Fibroblast of skin of right biceps (primary cell): ENCODE measurements at regions not wholly inside any gene's neighbourhood (a gene's known extent, or its start where the extent isn't known, plus 50 kb on each side); places are given as distances from the start of the nearest gene placed in this dataset.
A peak's percentile ranks its signal among the peaks of the same experiment; 100 is the strongest.

Experiments
- DNase-seq: peaks from one replicate; pipeline ENCODE4 v3.0.0-alpha.2; 2013

DNA sequence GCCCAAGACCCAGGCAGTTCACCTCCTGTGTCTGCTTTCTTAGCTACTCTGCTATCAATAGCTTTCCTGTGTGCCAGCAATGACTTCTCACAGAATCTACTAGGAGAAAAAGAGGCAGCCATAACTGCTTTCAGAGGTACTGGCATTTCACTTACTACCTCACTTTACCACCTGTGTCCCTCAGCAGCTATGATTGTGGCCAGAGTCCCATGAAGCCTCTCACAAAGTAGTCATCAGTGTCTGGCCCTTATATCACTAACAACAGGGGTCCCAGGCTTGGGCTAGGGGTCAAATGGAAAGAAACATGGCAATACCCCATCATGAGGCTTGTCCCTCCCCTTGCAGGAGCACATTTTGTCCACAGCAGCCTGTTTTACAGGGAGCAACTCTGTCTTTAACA lies 62.7 kb upstream of the EPS8L3 start:
- no peak for DNase-seq

- DNase-seq, result no peak
Observed at GRCh38 chr1:109824349-109825115, 60.8 kb upstream of the EPS8L3 start.

DNA sequence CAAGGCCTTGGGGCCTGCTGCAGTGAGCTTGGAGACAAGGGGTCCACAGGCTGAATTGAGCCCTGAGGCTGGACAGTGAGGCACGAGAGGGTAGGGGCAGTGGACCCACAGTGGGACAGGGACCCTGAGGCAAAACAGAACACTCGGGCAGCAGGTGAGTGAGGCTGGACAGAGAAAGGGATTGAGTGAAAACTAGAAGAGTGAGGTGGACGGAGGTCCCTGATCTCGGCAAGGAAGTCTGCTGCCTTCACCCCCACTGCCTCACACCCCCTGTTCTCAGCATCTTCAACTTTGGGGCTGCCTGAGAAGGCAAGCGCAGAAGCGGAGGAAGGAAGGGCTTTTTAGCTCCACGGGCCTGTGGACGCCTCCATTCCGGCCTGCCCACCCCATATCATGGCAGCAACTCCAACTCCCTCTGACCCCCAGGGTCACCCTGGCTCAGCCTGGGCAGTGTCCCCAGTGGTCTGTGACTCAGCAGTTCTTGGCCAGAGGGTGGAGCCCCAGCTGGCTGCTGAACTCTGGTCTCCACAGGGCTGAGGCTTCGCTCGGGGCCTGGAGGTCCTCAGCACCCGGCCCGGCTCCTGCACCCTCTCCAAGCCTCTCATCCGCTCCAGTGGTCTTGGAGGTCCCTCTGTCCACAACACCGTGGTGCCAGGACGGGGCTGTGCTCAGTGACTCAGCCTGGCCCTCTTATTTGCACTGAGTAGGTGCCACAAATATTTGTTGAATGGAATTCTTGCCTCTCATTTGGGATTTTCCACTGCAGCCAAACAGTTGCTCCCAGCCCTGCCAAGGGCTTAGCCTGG lies 60.0 kb upstream of the EPS8L3 start:
- DNase-seq, result no peak

GRCh38 chr1:109822749-109823542 lies 59.2 kb upstream of the EPS8L3 start:
- DNase-seq, result no peak

DNA sequence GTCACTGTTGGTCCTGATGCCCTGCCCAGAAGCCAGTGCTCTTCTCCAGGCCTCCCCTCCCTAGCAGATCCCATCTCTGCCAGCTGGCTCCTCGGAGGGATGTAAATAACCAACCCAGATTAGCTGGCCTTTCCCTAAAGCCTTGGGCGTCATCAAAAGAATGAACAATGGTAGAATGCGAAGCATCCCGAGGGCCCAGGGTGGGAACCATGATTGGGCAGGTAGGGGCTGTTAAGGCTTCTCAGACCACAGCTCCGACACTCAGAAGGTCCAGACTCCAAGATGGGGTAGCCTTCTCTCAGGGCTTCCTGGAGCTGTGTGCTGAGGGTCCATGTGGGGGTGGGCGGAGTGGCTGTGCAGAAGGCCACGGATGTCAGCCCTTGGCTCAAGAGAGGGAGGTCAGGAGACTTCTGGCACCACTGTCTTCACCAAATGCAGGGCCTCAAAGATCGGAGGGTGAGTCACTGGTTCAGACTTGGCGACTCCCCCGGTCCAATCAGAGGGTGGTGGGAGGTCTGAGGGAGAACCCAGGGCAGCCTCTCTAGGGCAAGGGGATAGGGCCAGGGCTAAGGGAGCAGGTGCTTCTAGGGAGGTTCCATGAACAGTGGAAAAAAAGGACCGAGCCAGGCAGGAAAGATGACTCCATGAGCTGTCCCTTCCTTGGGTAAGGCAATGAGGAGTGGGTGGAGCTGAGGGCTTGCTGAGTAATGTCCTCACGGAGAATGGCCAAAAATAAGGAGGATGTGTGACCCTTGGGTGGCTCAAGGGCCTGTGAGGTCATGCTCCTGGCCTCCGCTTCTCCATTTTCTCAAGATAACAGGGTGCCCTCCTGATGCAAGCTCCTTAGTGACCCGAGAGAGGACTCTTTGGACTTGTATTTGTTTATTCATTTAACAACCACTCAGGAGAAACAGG lies 58.4 kb upstream of the EPS8L3 start:
- peak; percentile 22 for DNase-seq

- peak; percentile 79 for DNase-seq
Observed at GRCh38 chr1:109821221-109821669, 57.5 kb upstream of the EPS8L3 start.

DNA sequence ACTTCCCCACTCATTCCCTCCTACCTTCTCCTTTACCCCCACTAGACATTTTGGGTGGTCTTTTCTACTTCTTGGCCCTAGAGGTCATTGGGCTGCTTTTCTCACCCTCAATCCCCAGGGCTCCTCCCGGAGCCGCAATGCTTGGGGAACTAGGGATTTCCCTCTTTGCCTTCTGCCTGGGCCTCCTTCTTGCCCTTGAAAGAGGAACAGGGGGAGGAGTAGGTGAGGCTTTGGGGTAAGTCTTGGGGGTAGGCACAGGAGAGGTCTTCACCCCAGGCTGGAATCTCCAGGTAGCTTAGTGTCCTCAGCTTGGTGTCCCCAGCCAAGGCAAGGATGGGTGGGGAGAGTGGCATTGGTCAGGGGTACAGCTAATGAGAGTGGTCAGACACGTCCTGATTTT lies 56.2 kb upstream of the EPS8L3 start:
- no peak for DNase-seq

- DNase-seq, result no peak
Observed at GRCh38 chr1:109818988-109819764, 55.5 kb upstream of the EPS8L3 start.

DNA sequence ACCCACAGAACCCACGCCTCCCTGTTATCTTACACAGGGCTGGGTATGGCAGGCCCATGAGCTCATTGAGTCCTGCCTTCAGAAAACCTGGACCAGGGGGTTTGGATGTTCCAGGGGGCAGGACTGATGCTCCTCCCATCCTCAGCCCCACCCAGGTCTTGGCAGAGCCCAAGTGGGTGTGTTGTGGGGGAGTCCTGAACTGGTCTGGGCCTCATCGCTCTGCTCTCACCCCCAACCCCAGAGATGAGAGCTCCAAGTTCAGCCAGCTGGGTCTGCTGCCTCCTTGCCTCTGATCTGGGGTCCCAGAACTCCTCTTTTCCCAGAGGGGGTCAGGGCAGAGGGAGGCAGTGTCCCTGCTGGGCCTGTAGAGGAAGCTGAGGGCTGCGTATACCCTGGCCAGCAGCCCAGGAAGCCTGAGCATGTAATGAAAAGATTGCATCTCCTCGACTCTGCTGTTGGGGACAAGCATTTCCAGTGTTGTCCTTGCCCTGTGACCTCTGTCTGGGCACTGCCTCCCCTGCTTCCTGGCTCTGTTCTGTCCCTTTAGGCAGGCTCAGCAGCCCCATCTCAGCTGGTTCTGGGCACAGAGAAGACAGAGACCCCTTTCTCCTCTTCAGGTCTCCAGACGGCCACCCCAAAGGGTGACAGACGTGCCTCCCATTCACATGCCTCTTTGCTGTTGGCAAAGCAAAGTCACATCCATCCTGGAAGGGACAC lies 54.7 kb upstream of the EPS8L3 start:
- DNase-seq, result no peak

GRCh38 chr1:109817881-109818270 lies 54.2 kb upstream of the EPS8L3 start:
- DNase-seq, result no peak

- DNase-seq, result no peak
Observed at GRCh38 chr1:109816975-109817535, 53.3 kb upstream of the EPS8L3 start.

DNA sequence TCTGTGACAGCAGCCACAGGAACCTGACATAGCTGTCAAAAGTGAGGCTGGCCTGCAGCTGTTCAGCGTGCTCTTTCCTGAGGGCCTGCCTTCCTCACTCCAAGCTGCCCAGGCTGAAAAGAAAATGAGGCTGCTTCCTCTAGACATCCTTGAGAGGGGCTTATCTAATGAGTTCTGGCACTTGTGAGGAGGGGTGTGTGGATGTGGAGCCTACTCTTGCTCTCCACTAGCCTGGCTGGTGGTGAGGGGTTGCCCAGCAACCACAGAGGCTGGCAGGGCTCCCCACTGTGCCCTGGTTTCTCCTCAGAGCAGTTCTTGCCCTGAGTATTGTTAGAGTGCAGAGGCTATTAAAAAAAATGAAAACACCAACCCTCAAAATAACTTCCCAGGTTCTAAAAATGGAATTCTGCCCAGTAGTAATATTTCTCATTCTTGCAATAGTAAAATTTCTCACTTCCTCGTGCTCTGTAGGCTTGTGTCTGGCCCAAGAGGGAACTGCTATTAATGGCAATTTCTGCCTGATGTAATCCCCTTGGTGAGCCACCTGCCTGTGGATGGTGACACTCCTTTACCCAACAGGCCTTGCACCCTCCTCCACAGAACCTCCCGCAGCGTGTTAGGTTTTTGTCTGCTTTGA lies 52.6 kb upstream of the EPS8L3 start:
- DNase-seq, result peak; percentile 49

- no peak for DNase-seq
Observed at GRCh38 chr1:109815809-109816174, 52.1 kb upstream of the EPS8L3 start.

GRCh38 chr1:109814993-109815786 lies 51.5 kb upstream of the EPS8L3 start:
- DNase-seq, result no peak

- DNase-seq, result no peak
Observed at GRCh38 chr1:109814223-109814622, 50.5 kb upstream of the EPS8L3 start.
